NCI-H2171 treated with DMSO at 0.1 percent for 48 hours (cell line): ENCODE measurements at regions not wholly inside any gene's neighbourhood (a gene's known extent, or its start where the extent isn't known, plus 50 kb on each side); places are given as distances from the start of the nearest gene placed in this dataset.
"Not testable (repeated sequence)": the region's sequence is repeated elsewhere in the genome, so short reads cannot be mapped to it uniquely, and the experiment has no call there.

Experiments used
- DNase-seq: peaks from one replicate; lab custom pipeline; 2025; lab: John Stamatoyannopoulos, UW

DNA sequence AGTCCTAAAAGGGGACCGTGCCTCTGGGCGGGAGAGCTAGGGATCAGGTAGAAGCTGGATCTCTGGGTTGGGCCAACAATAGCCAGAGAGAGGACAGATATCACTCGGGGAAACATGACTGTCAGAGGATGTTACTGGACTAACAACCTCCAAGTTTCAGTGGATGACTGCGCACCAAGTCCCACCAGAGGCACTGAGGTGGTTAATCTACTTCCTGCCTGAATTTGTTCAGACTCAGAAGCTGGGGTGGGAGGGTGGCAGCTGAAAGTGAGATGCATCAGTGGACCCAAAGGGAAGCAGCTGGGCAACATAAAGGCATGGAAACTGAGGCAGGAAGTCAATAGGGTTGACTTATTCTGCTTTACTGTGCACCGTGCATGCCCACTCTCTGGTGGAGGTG, 130.1 kb upstream of the SLC44A1 start:
- DNase-seq: no peak

DNA sequence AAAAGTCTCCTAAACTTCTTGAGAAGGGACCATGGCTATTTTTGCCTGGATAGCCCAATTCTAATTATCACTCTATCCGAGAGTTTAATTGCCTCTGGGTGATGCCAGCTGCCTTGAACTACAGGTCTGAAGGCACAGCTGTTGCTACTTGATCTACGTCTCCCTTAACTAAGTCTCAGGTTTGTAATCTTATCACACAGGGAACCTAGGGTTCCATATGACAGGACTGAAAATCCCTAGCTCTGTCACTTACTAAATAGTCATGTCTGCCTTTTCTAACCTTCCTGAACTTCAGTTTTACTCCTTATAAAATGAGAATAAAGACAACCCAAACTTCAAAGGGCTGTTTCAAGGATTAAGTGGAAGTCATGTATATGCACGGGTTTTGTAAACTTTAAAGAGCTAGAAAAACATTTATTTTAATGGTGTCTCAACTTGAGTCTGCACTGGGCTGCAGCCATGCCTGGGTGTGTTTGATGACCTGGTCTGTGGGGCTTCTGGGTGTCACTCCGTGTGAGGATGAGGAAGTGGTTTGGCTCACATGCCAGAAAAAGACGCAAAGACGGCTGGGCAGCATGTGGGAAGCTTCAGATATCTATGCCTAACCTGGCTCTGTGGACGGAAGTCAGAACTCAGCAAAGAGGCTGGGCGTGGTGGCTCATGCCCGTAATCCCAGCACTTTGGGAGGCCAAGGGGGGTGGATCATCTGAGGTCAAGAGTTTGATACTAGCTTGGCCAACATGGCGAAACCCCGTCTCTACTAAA, 129.3 kb upstream of the SLC44A1 start:
- peak; percentile 78 for DNase-seq

DNA sequence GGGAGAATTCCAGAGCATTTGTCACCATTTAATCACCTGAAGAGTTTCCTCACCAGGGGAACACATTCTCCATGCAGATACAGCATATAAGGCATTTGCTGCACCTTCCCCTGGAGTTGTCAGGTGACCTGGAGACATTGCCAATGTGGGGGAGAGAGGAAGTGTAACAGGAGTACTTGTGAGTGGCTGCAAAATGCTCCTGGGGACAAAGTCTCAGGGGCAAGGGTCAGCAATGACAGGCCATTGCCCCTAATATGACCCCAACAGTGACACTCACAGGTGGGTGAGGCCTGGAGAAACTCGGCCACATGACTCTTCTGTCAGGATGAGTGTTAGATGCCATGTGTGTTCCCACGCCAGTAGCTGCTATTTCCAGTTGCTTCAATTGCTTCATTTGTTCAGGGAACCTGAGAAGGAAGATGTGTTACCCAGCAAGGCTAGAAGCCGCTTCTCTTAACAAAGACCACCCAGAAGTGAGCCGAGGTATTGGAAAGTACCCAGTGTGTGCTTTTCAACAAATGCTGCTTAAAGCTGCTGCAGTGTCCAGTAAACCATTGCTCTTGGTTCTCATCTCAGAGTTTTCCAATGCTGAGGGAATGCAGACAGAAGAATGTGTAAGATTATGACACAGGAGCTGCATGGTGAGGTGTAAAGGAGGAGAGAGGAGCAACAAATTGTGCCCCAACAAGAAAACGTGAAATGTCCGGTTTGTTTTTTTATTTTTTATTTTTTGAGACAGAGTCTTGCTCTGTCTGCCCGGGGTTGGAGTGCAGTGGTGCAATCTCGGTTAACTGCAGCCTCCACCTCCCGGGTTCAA, 128.2 kb upstream of the SLC44A1 start:
- no peak for DNase-seq

DNA sequence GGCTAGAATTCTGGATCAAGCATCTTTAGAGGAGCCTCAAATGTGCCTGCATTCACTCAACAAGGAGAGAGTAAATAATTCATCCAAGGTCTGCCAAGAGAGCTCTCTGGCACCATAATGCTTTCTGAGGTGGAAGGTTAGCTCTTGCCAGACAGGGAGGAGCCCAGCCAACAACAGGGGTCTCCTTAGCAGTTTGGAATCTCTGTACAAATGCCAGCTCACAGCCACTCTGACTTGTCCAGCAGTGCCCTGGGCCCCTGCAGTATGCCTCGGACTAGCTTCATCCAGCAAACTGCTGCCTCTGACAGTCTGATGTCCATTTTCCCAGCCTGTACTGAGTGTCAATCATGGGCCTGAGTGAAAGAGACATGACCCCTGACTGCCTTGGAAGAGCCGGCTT, 127.2 kb upstream of the SLC44A1 start:
- no peak for DNase-seq

DNA sequence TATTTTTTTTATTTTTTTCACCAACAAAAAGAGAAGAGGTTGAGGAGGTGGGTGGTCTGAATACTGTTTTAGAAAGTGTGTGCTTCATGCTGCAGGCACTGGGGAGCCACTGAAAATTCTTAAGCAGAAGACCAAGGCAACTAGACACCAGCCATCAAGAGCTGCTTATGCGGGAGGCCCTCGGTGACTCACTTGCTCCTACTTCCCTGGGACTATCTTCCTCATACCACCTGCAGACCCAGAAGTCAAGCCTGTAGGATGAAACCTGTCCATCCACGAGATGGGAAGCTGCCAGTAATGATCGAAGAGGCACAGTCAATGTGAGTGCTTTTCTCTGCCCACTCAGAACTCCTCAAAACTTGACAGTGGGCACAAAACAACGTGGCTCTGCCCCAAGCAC, 125.8 kb upstream of the SLC44A1 start:
- DNase-seq: no peak

DNA sequence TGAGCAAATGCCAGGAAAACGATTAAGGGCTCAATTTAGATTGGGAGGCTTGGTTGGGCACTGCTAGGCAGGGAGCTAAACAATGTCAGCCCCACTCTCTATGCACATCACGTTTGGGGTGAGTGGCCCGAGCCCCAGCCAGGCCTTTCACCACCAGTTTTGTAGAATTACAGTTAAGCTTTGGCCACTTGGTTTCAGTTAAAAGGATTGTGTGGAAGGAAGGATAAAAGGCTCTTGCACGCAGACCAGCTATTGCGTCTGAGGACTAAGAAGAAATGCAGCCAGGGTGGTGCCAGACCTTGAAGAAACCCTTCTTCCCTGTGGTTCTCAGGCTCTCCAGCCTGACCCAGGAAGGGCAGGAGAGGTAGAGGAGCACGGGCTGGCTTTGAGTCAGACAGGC, 125.3 kb upstream of the SLC44A1 start:
- no peak for DNase-seq

DNA sequence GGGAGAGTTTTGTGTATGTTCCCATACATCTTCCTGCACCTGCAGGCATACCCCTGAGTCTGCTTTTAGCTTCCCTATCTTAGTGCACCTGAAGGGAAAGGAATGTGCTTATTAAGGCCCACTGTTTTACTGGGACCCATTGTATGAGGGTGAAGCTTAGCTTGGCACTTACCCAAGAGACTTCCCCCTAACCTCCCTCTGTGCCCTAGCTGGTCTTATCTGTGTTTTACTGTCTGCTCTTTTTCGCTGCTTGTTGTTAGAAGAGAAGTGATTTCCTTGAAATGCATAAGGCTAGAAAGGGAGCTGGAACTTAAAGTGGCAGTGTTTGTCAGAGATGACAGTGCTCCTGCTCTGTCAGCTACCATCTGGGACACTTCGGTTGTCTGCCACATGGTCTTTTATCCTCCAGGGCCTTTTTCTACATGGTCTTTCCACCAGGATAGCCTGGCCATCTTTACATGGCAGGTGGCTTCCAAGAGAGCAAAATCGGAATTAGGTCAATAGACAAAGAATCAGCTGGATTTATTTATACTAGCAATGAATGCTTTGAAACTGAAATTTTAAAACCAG, 122.5 kb upstream of the SLC44A1 start:
- DNase-seq: no peak

DNA sequence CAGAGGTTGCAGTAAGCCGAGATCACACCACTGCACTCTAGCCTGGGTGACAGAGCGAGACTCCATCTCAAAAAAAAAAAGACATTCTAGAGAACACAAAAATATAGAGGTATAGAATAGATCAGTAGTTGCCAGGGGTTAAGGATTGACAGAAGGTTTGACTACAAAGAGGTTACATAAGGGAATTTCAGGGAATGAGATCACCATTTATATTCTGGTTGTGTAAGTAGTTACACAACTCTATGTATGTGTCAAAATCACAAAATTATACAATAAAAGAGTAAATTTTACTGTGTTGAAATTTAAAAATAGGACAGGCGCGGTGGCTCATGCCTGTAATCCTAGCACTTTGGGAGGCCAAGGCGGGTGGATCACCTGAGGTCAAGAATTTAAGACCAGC, 119.9 kb upstream of the SLC44A1 start:
- not testable (repeated sequence) for DNase-seq

DNA sequence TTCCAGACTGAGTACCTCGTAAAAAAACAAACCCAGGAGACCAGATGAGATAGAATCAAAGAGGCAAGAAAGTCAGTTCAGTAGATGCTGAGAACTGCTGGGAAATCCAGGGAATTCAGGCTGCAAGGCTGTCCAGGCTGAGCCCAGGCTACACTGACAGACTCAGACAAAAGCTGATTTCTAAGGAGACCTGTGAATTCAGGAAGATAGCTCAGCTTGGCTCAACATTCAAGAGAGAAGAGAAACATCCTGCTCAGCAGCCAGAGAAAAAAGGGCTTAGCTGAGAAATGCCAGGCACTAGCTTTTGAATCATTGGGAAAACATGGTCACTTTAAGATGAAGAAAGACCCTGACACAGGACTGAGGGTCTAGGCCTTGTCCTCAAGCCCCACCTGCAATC, 118.2 kb upstream of the SLC44A1 start:
- no peak for DNase-seq

DNA sequence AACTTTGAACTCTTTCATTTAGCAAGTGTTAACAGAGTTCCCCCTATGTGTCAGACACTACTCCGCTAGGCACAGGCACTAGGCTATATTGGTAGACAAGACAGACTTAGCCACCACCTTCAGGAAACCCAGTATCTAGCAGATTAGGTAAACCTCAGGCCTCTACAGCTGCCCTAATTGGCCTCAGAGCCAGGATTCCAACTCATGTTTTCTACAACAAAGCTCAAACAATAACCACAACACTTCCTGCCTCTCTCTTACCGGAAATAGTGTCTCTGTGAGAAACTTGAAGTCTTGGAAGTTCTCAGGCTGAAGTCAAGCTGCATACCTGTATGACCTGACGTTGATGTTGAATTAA, 116.6 kb upstream of the SLC44A1 start:
- no peak for DNase-seq

DNA sequence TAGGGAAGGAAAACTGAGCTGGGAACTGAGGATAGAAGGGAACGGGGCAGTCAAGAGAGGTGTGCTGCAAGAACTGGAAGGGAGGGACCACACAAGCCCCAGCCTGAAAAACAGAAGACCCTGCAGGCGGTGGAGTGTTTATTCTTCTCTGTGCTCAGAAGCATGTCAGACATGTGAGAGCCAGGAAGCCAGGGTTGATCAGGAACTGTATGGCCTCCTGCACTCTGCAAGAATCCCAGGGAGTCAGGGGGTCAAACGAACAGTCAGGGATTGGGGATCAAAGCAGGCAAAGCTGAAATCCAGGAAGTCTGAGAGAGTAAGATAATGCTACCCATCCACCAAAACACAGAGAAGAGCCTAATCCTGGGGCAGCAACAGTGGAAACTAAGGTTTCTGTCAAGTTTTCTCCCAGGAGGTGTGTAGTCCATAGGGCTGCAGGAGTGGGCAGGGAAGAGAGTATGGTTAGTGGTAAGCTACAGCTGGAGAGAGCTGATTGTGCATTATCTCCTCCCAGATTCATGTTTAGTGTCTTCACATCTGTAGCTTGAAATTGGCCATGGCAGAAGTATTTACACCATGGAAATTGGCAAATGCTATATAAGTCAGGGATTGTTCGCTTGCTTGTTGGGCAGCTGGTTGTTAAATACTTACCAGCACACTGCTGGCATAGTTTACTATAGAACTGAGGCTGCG, 115.4 kb upstream of the SLC44A1 start:
- DNase-seq: peak; percentile 73

DNA sequence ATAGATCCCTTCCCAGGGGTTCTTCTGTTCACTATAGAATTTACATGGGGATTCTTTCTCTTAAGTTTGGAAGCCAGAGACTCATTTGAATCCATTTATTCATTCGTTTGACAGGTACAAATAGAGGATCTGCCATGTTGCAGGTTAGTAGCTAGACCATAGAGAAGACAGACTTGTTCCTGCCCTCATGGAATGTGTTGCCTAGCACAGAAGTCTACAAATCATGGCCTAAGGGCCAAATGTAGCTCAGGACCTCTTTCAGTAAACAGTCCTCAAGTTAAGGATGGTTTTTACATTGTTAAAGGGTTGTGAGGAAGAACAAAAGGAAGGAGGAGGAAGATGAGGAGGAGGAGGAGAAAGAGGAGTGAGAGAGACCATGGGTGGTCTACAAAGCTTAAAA, 114.7 kb upstream of the SLC44A1 start:
- DNase-seq: no peak

DNA sequence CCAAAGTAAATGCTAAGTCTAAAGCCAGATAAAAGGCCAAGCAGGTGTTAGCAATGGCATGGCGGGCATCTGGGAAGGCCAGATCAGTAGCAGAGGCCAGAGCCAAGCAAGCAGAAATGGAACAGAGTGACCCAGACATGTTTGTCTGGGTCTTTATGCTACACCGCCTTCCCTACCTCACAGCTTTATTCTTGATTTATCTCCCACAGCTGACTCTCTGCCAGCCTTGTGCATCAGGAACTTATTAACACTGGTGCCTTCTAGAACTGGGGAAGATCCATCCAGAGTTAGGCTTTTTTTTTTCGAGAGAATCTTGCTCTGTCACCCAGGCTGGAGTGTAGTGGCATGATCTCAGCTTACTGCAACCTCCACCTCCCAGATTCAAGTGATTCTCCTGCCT, 112.5 kb upstream of the SLC44A1 start:
- no peak for DNase-seq

DNA sequence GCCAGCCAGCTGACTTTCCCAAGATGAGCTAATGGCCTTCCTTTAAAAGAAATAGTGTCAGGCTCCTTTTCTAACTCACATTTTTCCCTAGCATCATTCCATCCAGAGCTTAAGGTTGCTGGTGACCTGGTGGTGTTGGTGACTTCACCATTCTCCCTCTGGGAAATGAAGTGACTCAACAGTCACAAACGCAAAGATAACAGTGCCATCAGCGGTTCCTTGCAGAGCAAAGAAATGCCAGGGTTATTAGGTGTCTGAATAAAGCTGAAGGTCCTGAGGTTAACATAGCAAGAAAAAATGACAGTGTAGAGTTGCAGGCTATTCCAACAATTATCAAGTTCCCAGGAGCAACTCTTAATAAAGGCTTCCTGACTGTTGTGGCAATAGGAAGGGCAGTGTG, 111.8 kb upstream of the SLC44A1 start:
- no peak for DNase-seq

DNA sequence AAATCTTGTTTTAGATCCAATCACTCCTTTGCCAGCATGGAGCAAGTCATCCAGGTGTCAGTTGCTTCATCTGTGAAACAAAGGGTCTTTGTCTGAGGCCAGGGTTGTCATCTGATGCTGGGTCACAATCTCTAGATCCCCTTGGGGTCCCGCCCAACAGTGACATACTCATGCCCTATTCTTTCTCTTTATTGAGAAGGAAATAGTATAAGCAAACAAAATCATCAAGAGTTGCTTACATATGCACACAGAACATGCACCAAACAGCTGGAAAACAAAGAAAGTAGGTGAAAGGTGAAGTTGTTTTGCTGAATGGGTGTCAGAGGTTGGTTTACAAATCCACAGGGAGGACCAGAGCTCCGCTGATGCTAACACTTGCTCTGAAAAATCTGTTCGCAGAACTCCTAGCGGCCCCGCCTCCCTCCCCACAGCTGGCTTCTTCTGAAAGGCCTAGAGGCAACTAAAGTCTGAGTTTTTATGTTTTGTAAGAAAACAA, 106.1 kb upstream of the SLC44A1 start:
- DNase-seq: peak; percentile 88

DNA sequence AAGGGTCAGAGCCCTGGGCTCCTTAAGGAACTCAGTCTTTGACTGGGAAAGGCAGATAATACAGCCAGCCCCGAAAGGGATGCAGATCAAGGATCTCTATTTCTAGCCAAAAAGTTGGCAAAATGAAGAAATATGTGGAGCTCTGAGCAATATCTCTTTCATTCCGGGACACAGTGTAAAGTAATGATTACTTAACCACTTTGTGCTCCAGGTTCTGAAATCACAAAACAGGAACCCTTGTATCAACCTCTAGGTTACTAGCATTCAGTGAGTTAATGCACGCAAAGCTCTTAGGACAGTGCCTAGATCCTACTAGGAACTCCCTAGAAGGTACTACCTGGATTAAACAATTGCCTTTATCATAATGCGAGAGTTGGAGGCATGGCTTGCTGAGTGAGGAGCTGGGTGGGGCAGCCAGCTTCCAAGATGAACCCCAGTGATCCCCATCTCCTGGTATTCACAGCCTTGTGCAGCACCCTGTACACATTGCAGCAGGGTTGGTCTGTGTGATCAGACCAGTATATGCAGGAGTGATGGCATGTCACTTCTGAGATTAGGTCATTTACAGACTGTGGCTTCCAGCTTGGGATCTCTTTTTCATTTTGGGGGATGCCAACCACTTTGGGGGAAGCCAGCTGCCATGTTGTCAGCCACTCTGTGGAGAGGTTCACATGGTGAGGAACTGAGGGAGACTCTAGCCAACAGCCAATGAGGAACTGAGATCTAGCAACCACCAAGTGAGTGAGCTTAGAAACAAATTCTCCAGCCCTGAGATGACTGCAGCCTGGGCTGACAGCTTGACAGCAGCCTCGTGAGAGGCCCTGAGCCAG, 103.1 kb upstream of the SLC44A1 start:
- no peak for DNase-seq

DNA sequence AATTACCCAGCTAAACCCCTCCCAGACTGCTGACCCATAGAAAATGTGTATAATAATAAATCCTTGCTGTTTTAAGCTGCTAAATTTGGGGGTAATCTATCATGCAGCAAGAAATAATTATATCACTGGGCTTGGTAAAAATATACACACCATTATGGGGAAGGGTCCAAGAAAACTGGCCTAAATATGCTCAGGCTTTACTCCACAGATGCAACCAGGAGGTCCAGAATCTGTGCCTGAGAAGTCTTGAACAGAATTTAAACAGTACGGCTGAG, 102.5 kb upstream of the SLC44A1 start:
- no peak for DNase-seq

DNA sequence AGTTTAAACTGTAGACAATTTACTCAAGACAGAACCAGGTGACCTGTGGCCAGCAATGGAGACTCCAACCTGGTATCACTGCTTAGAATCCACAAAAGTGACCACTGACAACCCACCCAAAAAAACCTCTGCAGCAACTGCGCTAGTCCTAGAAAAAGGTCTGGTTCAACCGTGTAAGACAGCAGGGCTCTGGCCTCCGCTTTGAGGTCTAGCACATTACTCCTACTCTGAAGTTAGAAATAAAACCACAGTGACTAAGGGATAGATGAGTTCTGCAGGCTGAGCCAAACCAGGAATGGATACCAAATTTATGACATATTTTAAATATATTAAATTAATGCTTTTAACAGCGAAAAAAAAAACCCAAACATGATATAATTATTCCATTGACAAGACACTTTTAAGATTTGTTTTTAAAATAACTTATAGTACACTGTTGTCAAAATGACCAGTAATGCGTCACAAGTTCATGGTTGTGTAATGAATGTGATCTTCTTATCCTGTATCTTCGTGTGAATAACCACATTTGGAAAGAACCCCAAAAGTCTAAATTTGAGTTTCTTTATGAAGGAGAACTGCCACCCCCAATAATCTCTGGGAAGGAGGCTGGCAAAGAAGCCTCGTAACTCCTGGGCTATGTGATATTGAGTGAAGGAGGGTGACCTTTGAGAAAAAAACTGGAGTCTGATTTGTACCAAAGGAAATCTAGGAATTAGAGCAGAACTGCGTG, 101.9 kb upstream of the SLC44A1 start:
- no peak for DNase-seq

DNA sequence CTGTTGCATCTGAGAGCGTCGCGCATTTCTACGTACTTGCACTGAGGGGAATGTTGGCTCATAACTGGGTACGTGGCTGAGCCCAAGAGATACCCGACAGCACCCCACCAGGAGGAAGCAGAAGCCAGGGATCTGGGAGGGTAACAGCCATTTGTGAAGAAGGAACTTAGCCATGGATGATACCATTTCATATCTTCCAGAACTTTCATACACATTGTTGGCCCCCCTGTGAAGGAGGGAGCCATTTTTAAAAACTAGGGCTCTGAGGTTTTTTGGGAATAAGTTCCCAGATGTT, 101.4 kb upstream of the SLC44A1 start:
- DNase-seq: no peak

DNA sequence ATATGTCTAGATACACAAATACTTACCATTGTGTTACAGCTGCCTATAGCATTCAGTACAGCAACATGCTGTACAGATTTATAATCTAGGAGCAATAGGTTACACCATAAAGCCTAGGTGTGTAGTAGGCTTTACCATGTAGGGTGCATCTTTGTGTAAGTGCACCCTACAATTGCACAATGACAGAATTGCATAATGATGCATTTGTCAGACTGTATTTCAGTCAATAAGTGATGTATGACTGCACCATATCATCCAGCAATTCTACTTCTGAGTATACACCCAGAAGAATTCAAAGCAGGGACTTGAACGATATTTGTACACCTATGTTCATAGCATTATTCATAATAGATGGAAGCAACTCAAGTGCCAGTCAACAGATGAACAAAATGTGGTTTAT, 100.4 kb upstream of the SLC44A1 start:
- DNase-seq: no peak

DNA sequence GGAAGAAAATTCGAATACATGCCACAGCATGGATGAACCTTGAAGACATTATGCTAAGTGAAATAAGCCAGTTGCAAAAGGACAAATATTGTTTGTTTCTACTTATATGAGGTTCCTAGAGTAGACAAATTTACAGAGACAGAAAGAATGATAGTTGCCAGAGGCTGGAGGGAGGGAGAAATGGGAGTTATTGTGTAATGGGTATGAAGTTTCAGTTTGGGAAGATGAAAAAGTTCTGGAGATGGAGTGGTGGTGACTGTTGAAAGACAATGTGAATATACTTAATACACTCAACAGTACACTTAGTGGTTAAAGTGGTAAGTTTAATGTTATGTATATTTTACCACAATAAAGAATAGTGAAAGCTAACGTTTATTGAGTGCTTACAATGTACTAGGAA, 99.6 kb upstream of the SLC44A1 start:
- no peak for DNase-seq
